Activated CD4-positive, alpha-beta T cell treated with anti-CD3 and anti-CD28 coated beads, Interleukin-2, Interleukin-6, amounts not matched to agents 100 ng/mL and 50 ng/mL, durations not matched to agents 16 hours and 8 hours (primary cell): ENCODE measurements at regions not wholly inside any gene's neighbourhood (a gene's known extent, or its start where the extent isn't known, plus 50 kb on each side); places are given as distances from the start of the nearest gene placed in this dataset.
A peak's percentile ranks its signal among the peaks of the same experiment; 100 is the strongest.

Experiments
- DNase-seq: peaks from one replicate; pipeline ENCODE4 v3.0.0-alpha.2; 2020

GRCh38 chr5:4984461-4984860, 155.7 kb upstream of the ADAMTS16 start:
- DNase-seq: no peak

- no peak for DNase-seq
These were observed 152.7 kb upstream of the ADAMTS16 start for GRCh38 chr5:4987431-4987830.

DNA sequence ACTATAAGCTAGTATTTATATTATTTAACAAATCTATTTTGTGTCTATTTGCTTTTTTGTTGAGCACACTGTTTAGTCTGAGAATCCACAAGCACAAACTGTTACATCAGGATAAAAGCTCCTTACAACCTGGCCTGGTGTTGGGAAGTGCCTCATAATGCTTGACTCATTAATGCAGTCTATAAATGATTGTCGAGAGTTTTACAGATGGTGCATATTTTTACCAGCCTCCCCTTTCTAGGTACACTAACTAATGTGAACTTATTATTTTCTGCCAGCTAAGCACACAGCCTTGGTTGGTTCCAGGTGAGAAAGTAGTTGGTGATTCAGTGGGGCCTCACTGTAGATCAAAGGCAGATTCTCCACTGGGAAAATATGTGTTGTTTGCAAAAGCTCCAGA, 151.0 kb upstream of the ADAMTS16 start:
- DNase-seq: no peak

DNA sequence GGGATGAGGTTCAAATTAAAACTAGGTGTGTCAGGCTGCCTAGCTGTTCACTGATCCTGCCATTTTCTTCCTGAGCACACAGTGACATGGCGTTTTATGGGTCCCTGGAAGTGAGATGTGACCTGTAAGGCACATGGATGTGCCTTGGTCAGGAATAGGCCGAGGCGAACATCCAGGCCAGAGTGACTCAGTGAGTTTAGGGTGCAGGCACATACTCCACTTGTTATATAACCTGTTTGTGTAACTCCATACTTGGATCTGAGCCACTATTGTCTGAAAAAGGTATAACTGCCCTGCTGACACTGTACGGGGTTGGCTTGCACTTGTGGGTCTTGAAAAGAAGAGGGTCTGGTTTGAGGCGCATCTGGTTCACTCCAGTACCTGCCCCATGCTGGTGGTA, 150.1 kb upstream of the ADAMTS16 start:
- no peak for DNase-seq

DNA sequence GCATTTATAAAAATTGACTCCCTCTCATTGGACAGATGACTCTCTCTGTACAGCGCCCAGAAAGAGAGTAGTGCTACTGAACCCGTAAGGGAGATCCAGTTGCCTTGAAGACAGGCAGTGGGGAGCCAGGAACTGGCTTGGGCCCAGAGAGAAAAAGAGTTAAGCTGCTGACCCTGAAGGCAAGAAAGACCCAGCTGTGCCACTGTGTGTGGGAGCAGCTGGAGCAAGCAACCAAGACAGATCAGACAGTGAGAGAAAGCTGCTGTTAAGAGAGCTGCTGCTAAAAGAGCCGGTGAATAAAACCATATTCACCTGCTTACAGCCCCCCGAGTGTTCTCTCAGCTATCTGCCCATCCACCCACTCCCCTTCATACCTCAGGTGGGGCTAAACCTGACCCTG, 149.7 kb upstream of the ADAMTS16 start:
- DNase-seq: no peak

DNA sequence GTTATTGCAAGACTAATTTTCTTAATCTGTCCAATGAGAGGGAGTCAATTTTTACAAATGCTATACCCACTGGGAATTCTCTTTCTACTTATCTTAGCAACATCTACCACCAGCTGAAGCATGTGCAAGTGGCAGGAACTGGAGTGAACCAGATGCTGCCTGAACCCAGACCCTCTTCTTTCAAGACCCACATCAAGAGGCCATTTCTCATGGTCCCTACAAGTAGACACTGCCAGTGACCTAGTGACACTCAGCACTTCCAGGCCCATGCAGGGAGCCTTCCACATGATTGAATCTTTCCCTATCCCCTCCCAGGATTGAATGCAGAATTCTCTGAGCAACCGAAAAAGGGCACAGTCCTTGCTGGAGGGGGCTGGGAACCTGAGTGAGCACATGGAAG, 148.2 kb upstream of the ADAMTS16 start:
- no peak for DNase-seq

GRCh38 chr5:4995014-4995413, 145.1 kb upstream of the ADAMTS16 start:
- DNase-seq: no peak

- DNase-seq: no peak
These were observed 134.8 kb upstream of the ADAMTS16 start for GRCh38 chr5:5005353-5005752.

- DNase-seq: no peak
These were observed 133.6 kb upstream of the ADAMTS16 start for GRCh38 chr5:5006548-5006947.

DNA sequence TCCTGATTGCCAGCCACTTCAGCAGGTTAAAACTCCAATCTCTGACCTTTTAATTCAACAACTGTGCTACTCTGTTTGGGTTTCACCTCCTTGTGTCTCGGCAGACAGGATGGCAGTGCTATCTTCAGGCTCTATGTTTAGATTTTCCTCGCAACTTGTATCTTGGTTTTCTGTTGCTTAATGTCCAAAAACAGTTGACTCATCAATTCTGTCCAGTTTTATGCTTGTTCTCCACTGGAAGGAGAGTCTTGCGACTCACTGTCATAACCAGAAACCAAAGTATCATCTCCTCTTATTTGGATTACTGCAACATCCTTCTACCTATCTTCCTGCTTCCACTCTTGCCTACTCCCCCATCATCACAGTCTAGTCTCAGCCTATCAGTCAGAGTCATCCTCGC, 130.9 kb upstream of the ADAMTS16 start:
- DNase-seq: no peak

DNA sequence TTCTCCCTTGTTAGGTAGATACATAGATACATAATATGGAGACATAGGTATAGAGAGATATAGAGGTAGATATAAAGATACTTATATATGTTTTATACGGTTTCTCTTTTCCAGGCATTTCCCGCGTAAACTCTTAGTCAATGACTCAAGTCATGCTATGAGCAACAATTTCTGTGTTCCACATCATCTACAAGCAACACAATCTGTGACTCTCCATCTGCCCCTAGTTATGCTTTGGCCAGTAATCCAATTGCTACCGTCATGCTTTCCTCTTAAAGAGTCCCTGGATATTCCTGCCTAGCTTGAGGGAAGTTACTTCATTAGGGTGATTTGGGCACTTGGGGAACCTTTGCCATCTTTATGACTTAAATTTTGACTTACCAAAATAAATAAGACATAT, 129.0 kb upstream of the ADAMTS16 start:
- DNase-seq: no peak

DNA sequence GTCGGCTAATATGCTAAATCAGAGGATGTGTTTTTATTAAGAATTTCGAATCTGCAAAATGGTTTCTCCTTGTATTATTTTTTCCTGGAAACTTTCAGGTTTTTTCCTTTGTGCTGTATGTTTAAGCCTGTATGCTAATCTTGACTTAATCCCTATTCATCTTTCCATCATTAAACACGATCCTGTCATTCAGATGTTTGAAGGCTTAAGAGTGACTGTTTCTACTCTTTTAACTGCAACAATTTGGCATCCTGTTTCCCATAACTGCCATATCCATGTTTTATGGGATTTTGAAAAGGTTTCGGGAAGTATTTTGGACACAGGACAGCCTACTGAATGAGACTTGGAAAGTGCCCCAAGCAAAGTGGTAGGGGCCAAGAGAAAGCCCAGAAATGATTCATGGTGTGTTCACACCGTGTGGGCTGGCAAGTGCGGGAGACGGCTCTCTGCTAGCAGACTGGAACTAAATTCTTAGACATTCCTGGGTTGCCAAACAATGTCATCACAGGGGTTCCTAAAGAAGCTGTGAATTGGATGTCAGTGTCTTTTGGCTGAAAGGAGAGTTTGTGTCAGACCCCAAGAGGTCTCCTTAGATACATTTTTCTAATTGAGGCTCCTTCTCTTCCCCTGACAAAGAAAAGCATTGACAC, 125.4 kb upstream of the ADAMTS16 start:
- no peak for DNase-seq

GRCh38 chr5:5017827-5018577, 122.1 kb upstream of the ADAMTS16 start:
- no peak for DNase-seq

DNA sequence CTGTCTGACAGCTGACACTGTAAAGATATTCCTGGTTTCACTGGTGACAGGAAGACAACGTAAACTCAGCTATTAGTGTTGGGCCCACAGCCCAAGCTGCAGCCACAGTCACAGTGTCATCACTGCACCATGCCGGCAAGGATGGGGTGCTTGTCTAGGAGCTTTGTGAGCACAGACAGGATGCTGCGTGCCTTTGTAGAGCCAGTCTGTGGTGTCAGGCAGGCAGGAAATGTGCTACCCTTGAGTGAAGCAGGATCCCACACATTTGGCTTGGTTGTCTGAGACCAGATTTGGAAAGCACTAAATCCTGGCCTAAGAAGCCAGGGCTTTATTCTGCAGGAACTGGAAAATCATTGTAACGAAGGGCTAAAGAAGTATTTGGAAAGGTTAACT, 121.6 kb upstream of the ADAMTS16 start:
- DNase-seq: no peak

DNA sequence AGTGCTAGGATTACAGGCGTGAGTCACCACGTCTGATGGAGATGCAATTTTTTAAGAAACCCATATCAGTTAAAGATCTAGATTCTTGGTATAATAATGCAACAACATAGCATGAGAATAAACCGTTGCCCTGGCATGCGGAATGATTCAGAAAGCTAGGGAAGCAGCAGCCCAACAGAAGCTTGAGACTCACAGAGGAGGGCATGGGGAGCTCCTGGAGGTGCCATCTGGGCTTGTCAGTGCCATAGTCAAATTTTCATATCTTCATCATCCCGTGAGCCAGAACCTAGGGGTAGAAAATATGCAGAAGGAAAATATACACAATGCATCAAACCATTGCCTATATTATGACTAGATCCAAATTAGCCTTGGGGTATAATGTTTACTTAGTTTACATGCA, 118.7 kb upstream of the ADAMTS16 start:
- DNase-seq: no peak

GRCh38 chr5:5025098-5025773, 114.9 kb upstream of the ADAMTS16 start:
- no peak for DNase-seq

GRCh38 chr5:5025774-5026408, 114.2 kb upstream of the ADAMTS16 start:
- peak; percentile 36 for DNase-seq

GRCh38 chr5:5026409-5026785, 113.7 kb upstream of the ADAMTS16 start:
- DNase-seq: no peak

GRCh38 chr5:5031665-5032064, 108.5 kb upstream of the ADAMTS16 start:
- no peak for DNase-seq

DNA sequence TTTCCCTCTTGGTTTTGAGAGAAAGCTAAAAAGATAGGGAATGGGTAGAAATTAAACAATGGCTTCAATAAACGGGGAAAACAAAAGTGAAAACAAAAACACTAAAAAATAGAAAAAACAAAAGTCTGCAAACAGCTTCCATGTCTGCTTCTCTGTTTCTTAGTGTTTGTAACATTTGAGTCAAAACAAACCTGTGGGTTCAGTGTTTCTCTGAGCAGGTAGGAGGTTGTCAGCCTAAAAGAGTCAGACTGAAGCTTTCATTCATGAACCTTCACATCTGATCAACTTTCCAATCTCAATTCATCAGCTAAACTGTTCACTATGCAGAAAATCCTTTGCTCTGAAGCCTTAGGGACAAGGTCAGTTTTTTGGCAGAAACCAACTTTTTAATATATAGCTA, 102.5 kb upstream of the ADAMTS16 start:
- DNase-seq: no peak

GRCh38 chr5:5039918-5040317, 100.2 kb upstream of the ADAMTS16 start:
- DNase-seq: no peak

GRCh38 chr5:5040712-5041111, 99.4 kb upstream of the ADAMTS16 start:
- no peak for DNase-seq

GRCh38 chr5:5042806-5043205, 97.3 kb upstream of the ADAMTS16 start:
- no peak for DNase-seq

- DNase-seq: no peak
These were observed 96.8 kb upstream of the ADAMTS16 start for GRCh38 chr5:5043346-5043745.
